ENCODE measurements at regions not wholly inside any gene's neighbourhood (a gene's known extent, or its start where the extent isn't known, plus 50 kb on each side); places are given as distances from the start of the nearest gene placed in this dataset.

DNA sequence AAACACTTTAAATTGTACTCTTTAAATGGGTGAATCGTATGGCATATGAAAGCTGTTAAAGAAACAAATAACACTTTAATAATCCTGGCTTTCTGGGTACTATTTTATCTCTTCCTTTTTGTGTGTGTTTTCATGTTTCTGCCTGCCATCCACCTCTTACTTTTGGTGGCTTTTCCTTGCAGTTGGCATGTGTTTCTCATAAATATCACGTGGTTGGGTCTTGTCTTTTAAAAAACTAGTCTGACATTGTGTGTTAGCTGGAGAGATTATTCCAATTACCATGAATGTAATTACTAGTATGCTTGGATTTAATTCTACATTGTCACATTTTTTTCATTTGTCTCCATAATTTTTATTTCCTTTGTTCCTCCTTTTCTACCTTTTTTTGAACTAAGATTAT lies 262.9 kb upstream of the B3GAT1 start:
- Histone ChIP-seq H3K9me3 (ENCODE audit: control insufficient read depth, low read depth, low read length) (no peaks in the 10 kb centered on the region), H3T11ph (ENCODE audit: low read length) (no peak overlapping the region), H3K4me2 (ENCODE audit: insufficient read depth, insufficient read length, low read length) (no peak overlapping the region), H3K4me1 (ENCODE audit: insufficient read depth, low read length) (no peaks in the 10 kb centered on the region), H4K8ac (replicated peaks; ENCODE audit: insufficient read length, low read depth, low read length) (no peak overlapping the region), H3K4ac (ENCODE audit: low read depth, low read length) (no peak overlapping the region), H2BK20ac (ENCODE audit: low read depth, low read length, poor library complexity, severe bottlenecking) (no peak overlapping the region), H3K23ac (ENCODE audit: insufficient read length, low read depth, low read length) (no peak overlapping the region), H3K23me2 (ENCODE audit: insufficient read length, low read depth, low read length, poor library complexity, severe bottlenecking) (no peaks in the 10 kb centered on the region), H3K79me2 (ENCODE audit: insufficient read depth, low read length) (no peaks in the 10 kb centered on the region), H2BK120ac (ENCODE audit: low read depth, low read length, poor library complexity, severe bottlenecking) (no peak overlapping the region), H4K20me1 (ENCODE audit: control insufficient read depth, insufficient read depth, insufficient read length) (no peaks in the 10 kb centered on the region), H2BK12ac (ENCODE audit: insufficient read length, low read depth, low read length) (no peak overlapping the region), H2BK5ac (ENCODE audit: insufficient read length, low read length) (no peak overlapping the region), H3K27me3 (ENCODE audit: insufficient read depth, low read length) (no peaks in the 10 kb centered on the region), H2BK15ac (ENCODE audit: low read depth, low read length) (no peak overlapping the region), H3K18ac (ENCODE audit: insufficient read length, low read depth, low read length) (no peak overlapping the region), H3K79me1 (ENCODE audit: insufficient read depth, low read depth, low read length, poor library complexity, severe bottlenecking) (no peaks in the 10 kb centered on the region), H4K91ac (ENCODE audit: insufficient read length, low read depth, low read length) (no peak overlapping the region), H2AFZ (ENCODE audit: low read length) (no peak overlapping the region), H4K5ac (ENCODE audit: insufficient read length, low read depth, low read length) (no peak overlapping the region), H3K27ac (ENCODE audit: insufficient read length, low read depth, low read length) (no peak overlapping the region), H3K9ac (ENCODE audit: extremely low read depth, insufficient read length, low read length) (no peak overlapping the region), H2AK5ac (ENCODE audit: insufficient read length, low read length) (no peak overlapping the region), H3K56ac (ENCODE audit: insufficient read length, low read depth, low read length) (no peak overlapping the region), H3K14ac (ENCODE audit: insufficient read depth, low read length) (no peak overlapping the region)
- H3K27ac Mint-ChIP-seq, result no peak overlapping the region
- DNase-seq, result no peak
- WGBS (ENCODE audit: extremely low coverage, insufficient read length, low lambda C conversion rate), result no CpG with 5 or more reads among the region's 2 CpGs
- peaks cover 26% of the 10 kb centered on the region for H3K27me3 Mint-ChIP-seq (ENCODE audit: low read depth)
- H3K4me3 Mint-ChIP-seq, result no peak overlapping the region
- peaks cover 6 to 8% of the 10 kb centered on the region in 2 experiments for H3K4me1 Mint-ChIP-seq
- TF ChIP-seq, protein P1, sequence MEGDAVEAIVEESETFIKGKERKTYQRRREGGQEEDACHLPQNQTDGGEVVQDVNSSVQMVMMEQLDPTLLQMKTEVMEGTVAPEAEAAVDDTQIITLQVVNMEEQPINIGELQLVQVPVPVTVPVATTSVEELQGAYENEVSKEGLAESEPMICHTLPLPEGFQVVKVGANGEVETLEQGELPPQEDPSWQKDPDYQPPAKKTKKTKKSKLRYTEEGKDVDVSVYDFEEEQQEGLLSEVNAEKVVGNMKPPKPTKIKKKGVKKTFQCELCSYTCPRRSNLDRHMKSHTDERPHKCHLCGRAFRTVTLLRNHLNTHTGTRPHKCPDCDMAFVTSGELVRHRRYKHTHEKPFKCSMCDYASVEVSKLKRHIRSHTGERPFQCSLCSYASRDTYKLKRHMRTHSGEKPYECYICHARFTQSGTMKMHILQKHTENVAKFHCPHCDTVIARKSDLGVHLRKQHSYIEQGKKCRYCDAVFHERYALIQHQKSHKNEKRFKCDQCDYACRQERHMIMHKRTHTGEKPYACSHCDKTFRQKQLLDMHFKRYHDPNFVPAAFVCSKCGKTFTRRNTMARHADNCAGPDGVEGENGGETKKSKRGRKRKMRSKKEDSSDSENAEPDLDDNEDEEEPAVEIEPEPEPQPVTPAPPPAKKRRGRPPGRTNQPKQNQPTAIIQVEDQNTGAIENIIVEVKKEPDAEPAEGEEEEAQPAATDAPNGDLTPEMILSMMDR (conservative IDR thresholded peaks at IDR 0.05), result no peak
- H3K9me3 Mint-ChIP-seq, result peaks cover 0 to 4% of the 10 kb centered on the region in 2 experiments; a peak in 2 of 5 replicates
- H3K36me3 Mint-ChIP-seq (ENCODE audit: insufficient read depth in 1 of 3, low read depth in 3 of 3), result no peaks in the 10 kb centered on the region
